NCI-H2081 (cell line): ENCODE measurements at regions not wholly inside any gene's neighbourhood (a gene's known extent, or its start where the extent isn't known, plus 50 kb on each side); places are given as distances from the start of the nearest gene placed in this dataset.

Source experiments
- DNase-seq, 2 experiments: peaks; one replicate each; lab custom pipeline; 2025; lab: John Stamatoyannopoulos, UW

DNA sequence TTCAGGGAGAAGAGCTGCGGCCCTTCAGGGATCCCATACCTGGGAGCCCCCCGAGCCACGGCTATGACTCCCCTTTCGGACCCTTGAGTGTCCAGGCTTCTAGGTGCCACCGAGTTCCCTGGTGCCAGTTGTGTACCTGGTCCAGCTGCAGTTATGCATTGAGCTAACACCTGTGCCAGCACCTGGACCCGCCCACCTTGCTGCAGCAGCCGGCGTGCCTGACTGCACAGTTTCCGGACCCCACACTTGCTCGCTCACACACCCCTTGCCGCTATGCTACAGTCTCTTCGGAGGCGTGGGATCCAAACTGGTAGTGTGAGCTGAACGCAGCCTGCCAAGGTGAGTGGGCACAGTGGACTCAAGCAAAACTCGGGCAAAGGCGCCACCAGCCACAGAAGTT is 284.5 kb upstream of the ROBO1 start:
- no peak for DNase-seq

DNA sequence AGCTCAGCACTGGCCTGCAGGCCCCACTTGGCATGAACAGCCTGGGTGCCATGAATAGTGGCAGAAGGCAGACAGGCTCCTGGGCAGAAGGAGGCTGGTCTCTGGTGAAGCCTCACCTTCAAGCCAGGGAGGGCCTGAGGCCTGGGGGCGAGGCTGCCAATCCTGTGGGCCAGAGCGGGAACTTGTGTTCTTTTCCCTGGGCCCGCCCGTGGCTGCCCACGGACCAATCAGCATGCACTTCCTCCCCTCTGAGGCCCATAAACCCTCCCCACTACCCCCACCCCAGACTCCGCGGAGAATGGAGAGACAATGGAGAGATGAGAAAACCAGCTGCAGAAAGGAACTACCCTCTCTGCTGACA is 283.8 kb upstream of the ROBO1 start:
- DNase-seq, result no peak

DNA sequence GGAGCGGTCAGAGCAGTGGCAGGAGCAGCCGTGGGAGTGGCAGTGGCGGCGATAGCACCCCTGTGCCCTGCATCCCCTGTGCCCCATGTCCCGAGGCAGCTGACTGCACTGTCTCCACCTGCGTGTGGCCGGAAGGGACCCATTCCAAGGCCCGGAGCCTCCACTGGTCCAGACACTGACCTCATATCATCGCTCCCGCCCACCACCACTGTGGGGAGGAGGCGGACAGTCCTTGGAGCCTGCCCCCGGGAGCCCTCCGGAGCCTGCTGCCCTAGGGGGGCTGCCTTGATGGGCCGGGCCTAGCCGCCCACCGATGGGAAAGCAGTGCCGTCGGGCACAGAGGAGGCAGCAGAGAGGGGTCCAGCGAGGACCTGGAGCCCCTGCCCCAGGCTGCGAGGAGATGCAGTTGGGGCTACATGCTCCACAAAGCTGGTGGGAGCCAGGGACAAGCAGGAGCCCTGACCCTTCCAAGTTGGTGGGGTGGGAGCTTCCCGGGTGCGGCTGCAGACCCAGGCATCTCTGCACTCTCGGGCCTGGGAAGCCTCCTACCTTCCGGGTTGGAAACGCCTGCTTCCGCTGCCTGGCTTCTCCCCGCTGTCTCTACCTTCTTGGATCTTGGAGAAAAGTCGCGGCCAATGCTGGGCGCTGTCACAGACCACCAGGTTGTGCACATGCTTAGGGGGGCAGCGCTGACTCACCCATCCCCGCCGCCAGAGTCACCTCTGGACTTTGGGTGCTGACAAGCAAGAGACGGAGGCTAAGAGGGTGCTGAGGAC is 283.2 kb upstream of the ROBO1 start:
- no peak for DNase-seq

DNA sequence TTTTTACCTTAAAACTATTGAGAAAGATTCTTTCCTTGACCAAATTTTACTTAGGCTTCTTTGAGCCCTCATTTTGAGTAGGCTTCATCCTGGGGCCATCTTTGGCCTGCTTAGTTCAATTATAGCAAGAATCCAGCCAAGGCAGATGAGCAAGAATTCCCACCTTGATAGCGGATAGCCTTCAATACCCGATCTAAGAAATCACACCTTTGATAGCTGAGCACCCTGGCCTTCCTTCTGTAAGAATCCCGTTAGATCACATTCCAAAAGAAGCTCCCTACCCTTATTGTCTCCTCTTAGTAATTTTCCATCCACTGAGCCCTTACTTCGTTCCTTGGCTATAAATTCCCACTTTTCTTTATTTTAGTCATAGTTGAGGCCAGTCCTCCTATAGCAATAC is 275.4 kb upstream of the ROBO1 start:
- DNase-seq, result no peak

DNA sequence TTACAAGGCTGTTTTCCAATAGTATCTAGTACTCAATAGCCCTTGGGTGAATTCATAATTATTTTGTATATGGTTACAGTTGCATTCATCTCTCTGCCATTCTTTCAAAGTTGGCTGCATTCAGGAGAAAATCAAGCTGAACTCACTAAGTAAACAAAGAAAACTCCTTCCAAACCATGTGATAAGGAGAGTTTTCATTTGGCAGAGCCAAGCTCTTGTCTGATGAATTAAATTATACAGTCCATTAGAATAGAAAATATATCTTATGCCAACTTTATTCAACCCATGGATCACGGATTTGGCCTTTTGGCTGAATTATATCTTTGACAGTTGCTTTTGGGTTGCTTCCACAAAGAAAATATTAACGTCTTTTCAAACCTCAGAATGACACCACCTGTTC is 272.3 kb upstream of the ROBO1 start:
- DNase-seq, result no peak

DNA sequence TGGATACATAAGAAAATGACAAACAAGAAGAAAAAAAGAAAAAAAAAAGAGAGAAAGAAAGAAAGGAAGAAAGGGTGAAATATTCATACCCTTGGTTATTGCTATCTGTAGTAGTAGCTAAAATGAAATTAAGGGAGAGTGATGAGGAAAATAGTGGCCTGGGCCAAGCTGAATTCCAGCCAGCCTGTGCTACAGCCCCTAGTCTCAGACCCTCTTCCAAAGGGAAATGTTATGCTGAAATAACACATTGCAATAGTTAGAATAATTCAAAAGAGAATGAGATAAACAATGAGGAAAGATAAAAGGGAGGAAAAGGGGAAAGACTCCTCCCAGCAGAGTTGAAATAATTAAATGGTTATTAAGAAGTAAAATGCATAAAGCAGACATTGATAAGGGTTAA is 268.4 kb upstream of the ROBO1 start:
- DNase-seq, result no peak

DNA sequence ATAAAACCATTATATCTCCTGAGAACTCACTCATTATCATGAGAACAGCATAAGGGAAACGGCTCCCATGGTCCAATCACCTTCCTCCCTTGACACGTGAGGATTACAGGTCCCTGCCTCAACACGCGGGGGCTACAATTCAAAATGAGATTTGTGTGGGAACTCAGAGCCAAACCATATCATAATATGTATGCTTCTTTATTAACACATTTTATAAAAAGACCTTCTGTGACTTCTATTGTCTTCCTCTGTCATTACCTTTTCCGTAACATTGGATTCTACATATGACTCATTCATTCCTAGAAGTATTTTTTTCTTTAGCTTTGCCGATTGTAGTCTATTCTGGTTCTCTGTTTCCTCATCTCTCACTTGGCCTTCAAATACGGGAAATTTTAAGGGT is 267.2 kb upstream of the ROBO1 start:
- DNase-seq, result no peak

DNA sequence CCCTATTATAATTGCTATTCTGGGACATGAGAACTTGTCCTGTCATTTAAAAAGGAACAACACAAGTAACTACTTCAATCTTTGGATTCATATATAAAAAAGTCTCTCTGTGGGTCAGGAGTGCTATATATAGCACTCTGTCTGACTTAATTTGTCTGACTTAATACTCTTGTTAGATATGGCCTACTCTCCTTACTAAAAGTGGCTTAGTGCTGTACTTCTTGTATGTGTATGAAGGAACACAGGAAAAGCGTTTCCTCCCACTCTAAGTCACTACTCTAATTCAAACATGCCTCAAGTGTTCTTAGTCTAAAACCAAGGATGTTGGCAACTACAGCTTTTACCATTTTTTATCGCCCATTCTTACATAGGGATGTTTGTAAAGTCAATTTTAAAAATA is 255.2 kb upstream of the ROBO1 start:
- DNase-seq, result no peak

DNA sequence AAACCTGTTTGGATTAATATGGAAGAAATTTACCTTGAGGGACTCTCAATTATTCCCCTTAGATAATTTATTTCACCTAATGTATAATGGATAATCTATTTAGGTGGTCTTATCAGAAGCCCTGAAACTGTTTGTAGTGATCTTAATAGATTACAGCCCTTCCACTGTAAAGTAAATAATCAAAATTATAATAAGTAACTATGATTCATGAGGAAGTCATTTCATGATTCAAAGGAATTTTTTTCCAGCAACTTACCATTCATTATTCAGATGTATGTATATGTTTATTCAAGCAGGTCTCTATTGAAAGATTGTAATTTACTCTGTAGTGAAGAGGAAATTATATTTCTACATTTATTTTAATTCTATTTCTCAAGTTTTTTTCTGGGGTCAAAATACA is 250.6 kb upstream of the ROBO1 start:
- DNase-seq, result no peak

DNA sequence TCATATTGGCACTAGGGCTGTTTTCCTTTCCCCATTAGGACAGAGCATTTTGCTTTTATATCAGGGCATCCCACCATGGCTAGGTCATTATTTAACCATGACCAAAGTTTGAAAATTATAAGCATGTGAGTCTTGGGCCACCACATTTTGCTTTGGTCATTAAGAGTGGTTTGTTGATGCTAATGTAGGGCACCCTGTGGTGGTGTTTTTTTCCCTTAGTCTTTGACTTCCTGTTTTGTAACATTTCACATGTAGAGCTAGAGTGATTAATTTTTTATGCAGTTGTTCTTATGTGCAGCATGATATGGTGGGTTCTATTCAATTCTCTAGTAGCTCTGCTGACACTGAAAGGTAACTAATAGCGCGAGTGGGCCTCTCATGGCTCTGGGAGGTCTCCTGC is 249.6 kb upstream of the ROBO1 start:
- no peak for DNase-seq

DNA sequence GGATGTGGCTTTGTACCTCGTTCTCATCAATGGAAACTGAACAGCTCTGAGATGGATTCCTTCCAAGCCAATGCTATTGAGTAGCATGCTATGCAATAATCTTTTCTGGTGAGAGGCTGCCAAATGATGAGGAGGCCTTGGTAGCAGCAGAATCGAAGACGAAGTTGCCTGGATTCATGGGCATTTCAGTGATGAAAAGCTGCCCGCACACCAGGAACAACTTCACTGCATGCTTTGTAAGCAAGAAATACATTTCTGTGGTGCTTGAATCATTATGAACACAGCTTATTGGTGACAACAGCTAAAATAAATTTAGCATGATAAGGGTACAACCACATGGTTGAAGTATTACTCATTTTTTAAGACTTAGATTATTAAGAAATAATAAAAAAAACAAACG is 246.8 kb upstream of the ROBO1 start:
- no peak for DNase-seq

DNA sequence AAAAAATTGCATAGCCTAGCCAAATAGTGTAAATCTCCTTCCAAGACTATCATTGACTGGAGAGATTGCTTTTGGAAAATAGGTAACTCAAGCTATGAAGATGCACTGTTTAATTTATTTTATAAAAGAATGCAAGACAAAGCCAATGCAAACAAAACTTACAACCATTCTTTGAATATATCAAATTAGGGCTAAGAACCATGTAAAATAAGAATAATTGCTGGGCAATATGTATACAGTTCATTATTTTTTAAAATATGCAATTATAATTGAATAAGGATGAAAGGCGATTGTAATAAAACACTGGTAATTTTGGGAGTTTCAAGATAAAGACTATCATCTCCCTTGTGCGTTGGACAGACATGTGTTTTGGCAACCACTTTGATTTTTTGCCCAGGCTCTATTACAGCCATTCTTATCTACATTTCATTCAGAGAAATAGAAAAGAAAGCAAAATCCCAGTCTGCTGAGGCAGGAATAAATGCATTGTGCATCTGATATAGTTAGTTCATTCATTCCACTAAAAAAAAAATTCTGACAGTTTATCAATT is 242.3 kb upstream of the ROBO1 start:
- DNase-seq, result no peak

DNA sequence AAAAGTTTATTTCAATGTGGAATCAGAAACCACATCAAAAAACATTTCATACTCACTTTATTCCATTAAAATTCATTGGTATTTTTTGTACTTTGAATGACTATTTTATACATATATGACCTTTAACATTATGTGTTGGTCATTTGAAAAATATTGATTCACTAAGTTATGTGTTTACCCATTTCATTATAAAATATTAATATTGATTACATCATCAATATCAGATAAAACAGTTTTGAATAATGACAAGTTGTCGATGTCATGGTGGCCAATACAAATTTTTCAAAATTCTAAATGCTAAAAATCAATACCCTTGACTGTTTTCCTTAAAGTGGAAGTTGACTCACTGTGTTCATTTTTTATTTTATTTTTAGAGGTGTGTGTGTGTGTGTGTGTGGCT is 239.7 kb upstream of the ROBO1 start:
- DNase-seq, result no peak

DNA sequence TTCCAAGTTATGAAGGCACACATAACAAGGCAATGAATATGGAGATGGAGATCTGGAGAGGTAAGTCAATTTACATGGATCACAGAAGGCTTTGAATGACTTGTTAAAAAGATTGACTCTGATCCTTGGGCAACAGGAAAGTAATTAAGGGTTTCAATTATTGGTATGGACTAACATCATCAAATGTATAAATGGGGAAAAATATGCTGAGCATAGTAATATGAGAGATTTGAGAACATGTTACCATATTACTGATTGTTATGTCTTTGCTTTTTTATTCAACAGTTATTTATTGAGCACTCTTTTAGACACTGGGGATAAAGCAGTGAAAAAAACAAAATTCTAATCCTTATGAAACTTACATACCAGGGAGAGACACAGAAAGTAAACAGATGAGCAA is 238.5 kb upstream of the ROBO1 start:
- no peak for DNase-seq

DNA sequence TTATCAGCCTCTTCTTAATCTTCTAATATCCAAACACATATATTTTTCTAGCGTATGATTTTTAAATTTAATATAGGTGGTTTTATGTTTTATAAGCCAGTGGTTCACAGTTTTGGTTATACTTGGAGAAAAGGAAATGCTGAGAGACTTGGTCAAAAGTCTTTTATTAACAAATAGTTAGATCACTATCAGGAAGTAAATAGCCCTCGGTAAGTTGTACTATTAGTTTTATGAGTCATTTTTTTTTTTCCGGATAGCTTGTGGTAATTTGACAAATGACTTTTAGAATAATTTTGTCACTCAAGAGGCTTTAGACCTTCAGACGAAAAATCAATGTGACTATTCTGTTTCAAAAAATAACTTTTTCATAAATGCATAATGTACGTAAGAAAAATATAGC is 232.2 kb upstream of the ROBO1 start:
- no peak for DNase-seq

DNA sequence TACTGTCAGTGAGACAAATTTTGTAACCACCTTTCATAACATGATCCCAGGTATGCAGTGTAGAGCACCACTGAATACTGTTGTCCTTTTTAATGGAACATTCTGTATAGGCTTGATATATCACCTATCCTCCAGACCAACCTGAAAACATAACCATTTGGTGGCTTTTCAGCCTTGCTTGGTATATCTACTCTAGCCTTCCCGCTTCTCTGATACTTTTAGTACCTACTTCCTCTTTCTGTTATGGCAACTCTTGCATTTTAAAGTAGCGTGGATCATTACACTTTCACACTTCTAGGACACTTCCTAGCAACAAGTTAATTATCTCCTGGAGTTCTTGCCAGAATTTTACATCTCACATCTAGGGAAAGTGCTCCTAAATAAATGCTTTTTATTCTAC is 226.6 kb upstream of the ROBO1 start:
- DNase-seq, result no peak

DNA sequence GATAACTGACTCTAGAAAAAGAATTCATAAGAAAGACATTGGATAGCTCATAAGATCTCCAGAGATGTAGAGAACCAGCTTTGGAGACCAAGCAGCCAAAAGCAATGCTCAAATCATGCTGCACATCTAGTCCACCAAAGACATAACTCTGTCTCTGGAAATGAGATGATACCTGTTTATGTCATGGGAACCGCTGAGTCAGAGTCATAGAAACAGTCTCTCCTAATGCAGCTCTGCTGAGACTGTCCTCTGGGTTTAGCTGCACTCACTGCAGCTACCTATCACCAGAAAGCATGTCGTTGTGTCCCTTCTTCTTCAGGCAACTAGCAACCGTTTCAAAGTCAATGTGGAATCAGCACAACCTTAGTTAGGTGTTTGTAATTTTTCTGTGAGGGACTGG is 218.5 kb upstream of the ROBO1 start:
- DNase-seq, result no peak

DNA sequence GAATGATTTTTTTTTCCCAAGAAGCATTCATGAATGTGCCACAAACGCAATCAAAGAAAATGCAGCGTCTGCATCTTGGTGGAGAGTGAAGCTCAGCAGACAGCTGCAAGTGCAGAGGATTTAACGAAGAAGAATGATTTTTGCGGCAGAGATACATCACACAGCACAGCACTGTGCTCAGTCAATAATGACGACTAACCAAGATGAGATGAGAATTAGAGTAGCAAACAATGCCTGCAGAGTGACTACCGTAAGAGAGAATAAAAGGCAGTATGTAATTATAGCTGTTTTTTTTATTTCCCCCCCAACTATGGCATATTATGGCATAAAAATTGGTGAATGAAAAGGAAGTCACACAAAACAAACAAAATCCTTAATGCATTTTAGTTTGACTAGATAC is 218.0 kb upstream of the ROBO1 start:
- peak in 1 of 2 experiments; percentile 29 for DNase-seq

DNA sequence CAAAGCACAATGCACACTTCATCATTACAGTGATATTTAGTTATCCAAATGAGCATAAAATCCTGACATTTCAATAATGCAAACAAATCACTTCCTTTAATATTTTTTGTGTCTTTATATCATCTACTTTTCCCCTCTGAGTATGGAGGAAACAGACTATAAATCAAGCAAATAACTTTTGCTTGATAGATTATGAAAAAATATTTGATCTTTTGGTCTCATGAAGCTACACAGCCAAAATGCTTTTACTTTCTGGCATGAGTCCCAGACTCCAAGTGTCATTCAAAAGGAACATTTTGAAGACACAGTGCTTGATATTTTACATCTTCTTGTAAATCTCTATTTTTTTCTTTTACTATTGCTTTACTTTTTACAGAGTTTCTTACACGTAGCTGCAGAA is 215.3 kb upstream of the ROBO1 start:
- no peak for DNase-seq

DNA sequence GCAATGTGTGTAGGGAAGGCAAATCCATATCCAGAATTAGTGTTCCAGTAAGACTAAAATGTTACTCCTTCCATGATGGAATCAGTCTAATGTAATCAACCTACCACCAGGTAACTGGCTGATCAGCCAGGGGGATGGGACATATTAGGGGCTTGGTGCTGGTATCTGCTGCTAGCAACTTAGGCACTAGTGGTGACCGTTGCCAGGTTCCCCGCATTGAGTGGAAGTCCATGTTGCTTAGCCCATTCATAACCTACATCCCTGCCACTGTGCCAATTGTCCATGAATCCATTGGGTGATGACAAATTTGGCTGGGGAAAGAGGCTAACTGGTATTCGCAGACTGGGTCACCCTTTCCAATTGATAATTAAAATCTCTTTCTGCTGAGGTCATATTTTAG is 212.2 kb upstream of the ROBO1 start:
- no peak for DNase-seq

DNA sequence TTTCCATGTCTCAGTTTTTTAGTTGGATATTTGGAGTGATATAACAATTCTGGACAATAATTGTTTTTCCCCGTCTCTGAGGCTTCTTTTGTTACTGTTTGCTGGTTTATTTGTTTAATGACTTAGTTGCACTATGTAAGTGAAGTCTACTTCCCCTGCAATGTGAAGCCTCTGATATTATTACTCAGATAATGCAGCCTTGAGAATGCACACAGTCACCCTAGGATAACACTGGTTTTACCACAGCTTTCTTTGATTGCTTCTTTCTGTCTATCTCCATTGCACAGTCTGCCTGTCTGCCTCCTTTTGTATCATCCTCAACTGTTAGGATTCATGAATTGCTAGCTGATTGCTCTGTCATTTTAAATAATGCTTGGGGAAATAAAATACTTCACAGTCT is 208.7 kb upstream of the ROBO1 start:
- no peak for DNase-seq

DNA sequence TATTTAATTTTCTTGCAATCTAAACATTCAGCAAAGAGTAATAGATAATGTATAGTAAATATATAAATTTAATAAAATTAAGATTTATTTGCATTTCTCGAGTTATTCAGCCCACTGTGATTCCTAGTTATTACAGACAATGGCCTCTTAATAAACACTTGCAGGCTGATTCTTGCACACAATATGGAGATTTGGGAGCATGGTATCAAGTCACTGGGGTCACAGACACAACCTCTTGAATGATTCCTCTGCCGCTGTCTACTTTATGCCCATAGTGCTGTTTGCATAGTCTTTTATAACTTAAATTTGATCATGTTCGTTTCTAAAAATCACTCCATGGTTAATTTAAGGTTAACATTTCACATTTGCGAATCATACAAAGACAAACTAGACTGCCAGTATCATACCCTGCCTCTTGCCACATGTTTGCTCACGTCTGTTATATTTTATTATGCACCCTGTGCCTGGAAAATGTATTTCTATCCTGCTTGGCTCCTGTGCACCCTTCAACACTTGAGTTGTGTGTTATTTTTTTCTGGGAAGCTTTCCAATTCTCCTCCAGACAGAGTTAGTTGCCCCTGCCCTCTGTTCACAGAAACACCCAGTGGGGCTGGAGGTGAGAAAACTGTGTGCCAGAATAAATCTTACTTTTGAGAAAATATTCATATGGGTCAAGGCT is 206.3 kb upstream of the ROBO1 start:
- DNase-seq, result peak in 1 of 2 experiments; percentile 10

DNA sequence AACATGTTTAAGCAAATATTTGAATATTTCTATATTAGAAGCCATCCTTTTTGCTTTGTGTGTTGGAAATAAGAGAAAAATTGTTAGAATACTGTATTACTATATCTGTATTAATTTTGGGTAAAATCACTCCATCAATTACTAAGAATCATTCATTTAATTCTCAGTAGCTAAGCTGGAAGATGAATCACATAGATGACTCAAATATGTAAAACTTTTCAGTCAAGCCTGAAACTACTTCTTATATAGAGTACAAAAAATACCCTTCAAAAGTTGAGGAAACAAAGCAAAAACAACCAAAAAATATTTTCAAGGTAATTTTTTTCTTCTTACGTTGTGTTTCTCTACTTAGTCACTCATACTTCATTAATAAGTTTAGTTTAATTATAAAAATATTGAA is 205.7 kb upstream of the ROBO1 start:
- DNase-seq, result no peak

DNA sequence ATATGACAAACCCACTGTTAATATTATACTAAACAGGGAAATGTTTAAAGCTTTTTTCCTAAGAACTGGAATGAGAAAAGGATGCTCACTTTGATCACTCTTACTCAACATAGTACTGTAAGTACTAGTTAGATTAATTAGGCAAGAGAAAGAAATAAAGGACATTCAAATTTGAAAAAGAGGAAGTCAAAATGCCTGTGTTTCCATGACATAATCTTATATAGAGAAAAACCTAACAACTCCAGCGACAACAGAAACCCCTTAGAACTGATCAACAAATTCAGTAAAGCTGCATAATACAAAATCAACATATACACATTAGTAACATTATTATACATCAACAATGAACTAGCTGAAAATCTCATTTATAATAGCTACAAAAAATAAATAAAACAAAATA is 200.6 kb upstream of the ROBO1 start:
- no peak for DNase-seq
